Keratinocyte (primary cell): ENCODE measurements at regions not wholly inside any gene's neighbourhood (a gene's known extent, or its start where the extent isn't known, plus 50 kb on each side); places are given as distances from the start of the nearest gene placed in this dataset.

Source experiments
- EZH2 ChIP-seq: IDR thresholded peaks from one replicate; pipeline ENCODE4 v1.6.1; 2012; ENCODE audit warnings: inconsistent platforms, mild to moderate bottlenecking, low read length, moderate library complexity
- TF ChIP-seq, protein P1 (sequence below), 3 experiments: IDR thresholded peaks in 1 of 3; conservative IDR thresholded peaks in 1 of 3; optimal IDR thresholded peaks in 1 of 3; 2 replicates in 2 of 3; 3 replicates in 1 of 3; pipeline versions ENCODE3 to v1.5.1; 2011; ENCODE audit warnings: low read length in 3 of 3, mild to moderate bottlenecking in 3 of 3, moderate library complexity in 2 of 3, control low read depth in 1 of 3, inconsistent platforms in 1 of 3; ENCODE audit not compliant: insufficient read depth in 2 of 3; ENCODE audit errors: extremely low read depth in 1 of 3

DNA sequence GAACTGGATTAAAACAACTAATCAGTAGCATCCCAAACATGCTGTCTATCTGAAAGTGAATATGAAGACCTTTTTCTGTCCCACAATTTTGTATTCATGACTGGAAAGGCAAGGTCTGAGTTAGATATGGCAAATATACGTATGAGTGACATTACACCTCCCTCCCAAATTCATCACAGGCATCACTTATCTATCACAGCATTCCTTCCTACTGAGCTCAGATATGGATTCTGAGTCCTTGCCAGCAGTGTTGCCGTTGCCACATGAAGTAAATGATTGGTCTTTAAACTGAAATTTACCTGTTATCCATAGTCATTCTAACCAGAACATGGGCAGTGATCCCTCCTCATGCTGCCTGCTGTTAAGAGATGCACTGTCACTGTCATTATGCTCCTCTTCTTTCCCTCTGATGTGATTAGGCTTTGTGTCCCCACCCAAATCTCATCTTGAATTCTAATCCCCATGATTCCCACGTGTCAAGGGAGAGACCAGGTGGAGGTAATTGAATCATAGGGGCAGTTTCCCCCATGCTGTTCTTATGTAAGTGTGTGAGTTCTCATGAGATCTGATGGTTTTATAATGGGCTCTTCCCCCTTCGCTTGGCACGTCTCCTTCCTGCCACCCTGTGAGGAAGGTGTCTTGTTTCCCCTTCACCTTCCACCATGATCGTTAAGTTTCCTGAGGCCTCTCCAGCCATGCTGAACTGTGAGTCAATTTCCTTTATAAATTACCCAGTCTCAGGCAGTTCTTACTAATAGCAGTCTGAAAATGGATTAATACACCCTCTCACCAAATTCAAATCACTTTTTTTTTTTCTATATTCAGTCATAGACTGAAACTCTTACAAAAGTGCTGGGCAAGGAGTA, 288.4 kb downstream of the NUAK1 start:
- TF ChIP-seq, protein P1, sequence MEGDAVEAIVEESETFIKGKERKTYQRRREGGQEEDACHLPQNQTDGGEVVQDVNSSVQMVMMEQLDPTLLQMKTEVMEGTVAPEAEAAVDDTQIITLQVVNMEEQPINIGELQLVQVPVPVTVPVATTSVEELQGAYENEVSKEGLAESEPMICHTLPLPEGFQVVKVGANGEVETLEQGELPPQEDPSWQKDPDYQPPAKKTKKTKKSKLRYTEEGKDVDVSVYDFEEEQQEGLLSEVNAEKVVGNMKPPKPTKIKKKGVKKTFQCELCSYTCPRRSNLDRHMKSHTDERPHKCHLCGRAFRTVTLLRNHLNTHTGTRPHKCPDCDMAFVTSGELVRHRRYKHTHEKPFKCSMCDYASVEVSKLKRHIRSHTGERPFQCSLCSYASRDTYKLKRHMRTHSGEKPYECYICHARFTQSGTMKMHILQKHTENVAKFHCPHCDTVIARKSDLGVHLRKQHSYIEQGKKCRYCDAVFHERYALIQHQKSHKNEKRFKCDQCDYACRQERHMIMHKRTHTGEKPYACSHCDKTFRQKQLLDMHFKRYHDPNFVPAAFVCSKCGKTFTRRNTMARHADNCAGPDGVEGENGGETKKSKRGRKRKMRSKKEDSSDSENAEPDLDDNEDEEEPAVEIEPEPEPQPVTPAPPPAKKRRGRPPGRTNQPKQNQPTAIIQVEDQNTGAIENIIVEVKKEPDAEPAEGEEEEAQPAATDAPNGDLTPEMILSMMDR (optimal IDR thresholded peaks at IDR 0.05 in 1 of 3, IDR thresholded peaks at IDR 0.05 in 1 of 3, conservative IDR thresholded peaks at IDR 0.05 in 1 of 3; ENCODE audit: extremely low read depth in 1 of 3, insufficient read depth in 2 of 3, low read length in 3 of 3) = no peak
- TF ChIP-seq EZH2 = no peak
